Skeletal muscle tissue (tissue), 3 donors: ENCODE measurements at regions not wholly inside any gene's neighbourhood (a gene's known extent, or its start where the extent isn't known, plus 50 kb on each side); places are given as distances from the start of the nearest gene placed in this dataset.

Source experiments
- H3K27ac ChIP-seq: one replicate; pipeline ENCODE4 v1.7.0; 2013; ENCODE audit warnings: mild to moderate bottlenecking, low read depth, low read length, inconsistent platforms
- H3K27me3 ChIP-seq, 3 donors: one replicate each; pipeline ENCODE4 v1.7.0; 2013; ENCODE audit warnings: low read length in 3 of 3; ENCODE audit not compliant: control insufficient read depth in 3 of 3, insufficient read depth in 3 of 3
- H3K36me3 ChIP-seq, 3 donors: one replicate each; pipeline ENCODE4 v1.7.0; 2013; ENCODE audit warnings: low read length in 3 of 3; ENCODE audit not compliant: control insufficient read depth in 3 of 3, insufficient read depth in 3 of 3
- H3K4me1 ChIP-seq, 3 donors: one replicate each; pipeline ENCODE4 v1.7.0; 2013; ENCODE audit warnings: low read length in 3 of 3, mild to moderate bottlenecking in 3 of 3; ENCODE audit not compliant: control insufficient read depth in 3 of 3, insufficient read depth in 3 of 3
- H3K4me3 ChIP-seq, 3 donors: one replicate each; pipeline ENCODE4 v1.7.0; 2013; ENCODE audit warnings: low read length in 3 of 3
- H3K9ac ChIP-seq, 3 donors: one replicate each; pipeline ENCODE4 v1.7.0; 2013; ENCODE audit warnings: low read length in 3 of 3, mild to moderate bottlenecking in 3 of 3, moderate library complexity in 2 of 3, low read depth in 1 of 3
- H3K9me3 ChIP-seq, 3 donors: one replicate each; pipeline ENCODE4 v1.7.0; 2013; ENCODE audit warnings: low read length in 3 of 3; ENCODE audit not compliant: control insufficient read depth in 3 of 3
- donor health status: Osteomylitis.

DNA sequence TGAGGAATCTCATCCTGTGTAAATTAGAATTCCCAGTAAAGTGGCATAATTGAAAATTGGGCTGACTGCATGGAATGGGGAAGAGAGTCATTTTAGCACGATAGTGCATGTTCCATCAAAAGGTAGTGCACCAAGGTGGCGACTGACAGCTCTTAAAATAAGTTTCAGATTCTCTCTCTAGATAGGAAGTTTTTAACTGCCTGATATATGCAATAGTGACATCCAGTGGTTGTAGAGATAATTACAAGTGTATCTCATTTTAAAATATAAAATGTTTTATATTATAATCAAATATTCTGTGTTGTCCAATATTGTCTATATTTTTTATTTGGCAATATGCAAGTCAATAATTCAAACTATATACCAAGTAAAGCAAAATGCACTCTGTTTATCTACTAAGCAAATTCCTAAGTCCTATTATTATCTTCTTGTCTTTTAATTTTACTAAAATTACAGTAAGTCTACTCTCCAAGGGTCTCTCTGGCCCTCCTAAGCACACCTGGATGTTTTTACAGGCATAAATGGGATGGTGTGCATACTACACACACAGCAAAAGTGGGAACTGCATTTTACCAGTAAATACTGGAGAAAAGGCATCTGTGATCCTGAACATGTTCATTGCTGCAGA, 397.7 kb upstream of the HNRNPA3 start:
- Histone ChIP-seq H3K4me1 (peaks cover 0 to 5% (median 2%) of the 10 kb centered on the region in 3 donors), H3K9ac (no peak overlapping the region), H3K4me3 (no peak overlapping the region), H3K27me3 (no peaks in the 10 kb centered on the region), H3K9me3 (no peaks in the 10 kb centered on the region), H3K27ac (no peak overlapping the region), H3K36me3 (no peaks in the 10 kb centered on the region)

DNA sequence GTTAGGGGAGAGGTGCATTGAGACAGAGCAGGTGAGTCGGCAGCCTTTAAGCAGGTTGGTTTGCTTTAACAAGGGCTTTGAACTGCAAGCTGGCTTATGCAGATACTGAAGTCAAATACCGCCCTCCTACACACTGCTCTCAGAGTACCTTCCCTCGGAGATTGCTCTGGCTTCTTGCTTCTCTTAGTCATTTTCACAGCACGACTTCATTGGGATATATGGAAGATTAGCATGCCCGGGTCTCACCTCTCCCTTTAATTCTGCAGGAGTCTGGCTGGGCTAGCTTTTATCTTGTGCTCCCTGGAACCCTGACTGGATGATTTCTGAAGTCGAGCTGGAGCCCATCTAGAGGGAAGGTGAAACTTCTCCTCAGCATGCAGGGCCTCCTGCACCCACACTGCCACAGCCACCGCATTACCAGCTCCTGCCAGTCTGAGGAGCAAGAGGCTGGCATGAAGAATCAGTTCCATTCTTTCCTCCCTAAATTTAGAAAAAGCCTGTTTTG, 395.5 kb upstream of the HNRNPA3 start:
- Histone ChIP-seq H3K4me3 (no peak overlapping the region), H3K9me3 (no peaks in the 10 kb centered on the region), H3K4me1 (peaks cover 0 to 5% (median 2%) of the 10 kb centered on the region in 3 donors), H3K36me3 (no peaks in the 10 kb centered on the region), H3K27ac (no peak overlapping the region), H3K27me3 (no peaks in the 10 kb centered on the region), H3K9ac (no peak overlapping the region)

DNA sequence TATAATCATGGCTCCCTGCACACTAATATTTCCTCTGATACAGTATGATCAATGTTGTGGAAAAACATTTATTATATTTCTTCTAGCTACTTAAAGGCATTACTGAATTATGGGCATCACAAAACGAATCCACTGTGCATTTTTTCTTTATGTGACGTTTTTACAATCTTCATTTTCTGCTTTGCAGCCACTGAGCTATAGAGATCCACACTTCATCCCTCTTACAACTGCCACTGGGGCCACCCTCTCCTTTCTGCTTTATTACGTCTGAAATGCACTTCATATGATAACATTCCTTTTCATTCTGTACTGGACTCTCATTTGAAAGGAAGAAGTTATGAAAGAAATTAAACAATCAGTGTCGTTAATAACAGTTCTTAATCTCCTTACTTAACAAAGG, 394.5 kb upstream of the HNRNPA3 start:
- Histone ChIP-seq H3K4me3 (no peak overlapping the region), H3K4me1 (peaks cover 0 to 5% (median 2%) of the 10 kb centered on the region in 3 donors), H3K27ac (no peak overlapping the region), H3K9me3 (no peaks in the 10 kb centered on the region), H3K27me3 (no peaks in the 10 kb centered on the region), H3K36me3 (no peaks in the 10 kb centered on the region), H3K9ac (no peak overlapping the region)

DNA sequence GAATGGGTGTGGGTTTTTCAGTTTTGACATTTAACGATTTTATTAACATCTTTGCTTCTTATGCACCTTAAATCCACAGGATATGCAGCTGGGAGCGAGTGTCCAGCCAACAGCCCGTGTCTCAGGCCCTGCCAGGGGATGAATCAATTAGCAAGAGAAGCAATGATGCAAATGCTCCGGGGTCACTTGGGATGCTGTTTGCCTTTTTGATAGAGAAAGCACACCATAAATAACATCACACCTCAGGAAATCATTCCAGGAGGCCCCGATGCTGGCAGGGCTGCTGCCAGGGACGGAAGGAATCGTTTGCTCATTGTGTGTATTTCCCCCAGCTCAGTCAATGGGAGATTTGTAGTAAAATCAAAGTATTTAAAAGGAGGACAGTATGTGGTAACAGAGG, 394.0 kb upstream of the HNRNPA3 start:
- peaks cover 0 to 3% (median 2%) of the 10 kb centered on the region in 3 donors for H3K4me1 ChIP-seq
- H3K9ac ChIP-seq, result no peak overlapping the region
- H3K27ac ChIP-seq, result no peak overlapping the region
- H3K4me3 ChIP-seq, result no peak overlapping the region
- H3K9me3 ChIP-seq, result no peaks in the 10 kb centered on the region
- no peaks in the 10 kb centered on the region for H3K36me3 ChIP-seq
- H3K27me3 ChIP-seq, result no peaks in the 10 kb centered on the region

DNA sequence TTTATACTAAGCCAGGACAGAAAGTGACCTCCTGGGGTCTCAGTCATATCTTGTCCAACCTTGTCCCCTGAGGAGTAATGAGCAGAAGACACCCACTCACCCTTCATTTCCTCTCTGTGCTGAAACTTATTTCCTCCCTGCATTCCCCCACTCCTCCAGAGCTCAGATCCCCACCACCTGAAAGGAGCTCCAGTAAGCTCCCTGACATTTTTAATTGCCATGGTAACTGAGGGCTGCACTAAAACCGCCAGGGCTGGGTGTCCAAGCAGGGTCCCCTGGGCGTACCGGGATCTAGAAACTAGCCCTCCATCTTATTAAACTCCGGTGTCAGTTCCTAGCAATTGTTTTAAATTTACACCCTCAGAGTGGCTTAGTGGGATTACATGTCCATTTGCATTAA, 393.3 kb upstream of the HNRNPA3 start:
- Histone ChIP-seq H3K27me3 (peaks cover 0 to 4% (median 0%) of the 10 kb centered on the region in 3 donors), H3K36me3 (no peaks in the 10 kb centered on the region), H3K9ac (no peak overlapping the region), H3K4me1 (peaks cover 0 to 2% (median 0%) of the 10 kb centered on the region in 3 donors), H3K4me3 (no peak overlapping the region), H3K9me3 (no peaks in the 10 kb centered on the region), H3K27ac (no peak overlapping the region)

DNA sequence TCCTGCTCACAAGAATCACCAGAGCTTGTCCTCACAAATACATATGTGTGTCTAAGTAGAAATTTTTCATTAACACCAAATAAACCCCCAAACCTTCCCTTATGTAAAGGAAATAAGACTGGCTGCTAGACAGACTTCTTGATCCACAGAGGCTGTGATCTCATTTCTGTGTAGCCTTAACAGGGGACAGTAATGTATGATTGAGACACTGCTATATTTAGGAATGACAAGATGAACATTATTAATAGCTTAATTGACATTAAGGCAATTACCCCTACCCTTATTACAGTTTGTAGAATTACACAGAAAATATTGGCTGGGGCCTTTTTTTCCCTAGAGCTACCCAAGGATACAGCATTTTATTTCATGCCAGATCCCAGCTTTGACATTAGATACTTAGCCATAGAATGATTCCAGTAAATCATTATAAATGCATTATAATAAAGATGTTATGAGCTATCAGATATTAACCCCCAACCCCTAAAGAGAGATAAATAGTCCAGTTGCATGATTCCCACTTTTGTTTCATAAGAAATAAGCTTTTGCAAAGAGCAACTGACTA, 392.1 kb upstream of the HNRNPA3 start:
- peaks cover 0 to 6% (median 4%) of the 10 kb centered on the region in 3 donors for H3K27me3 ChIP-seq
- H3K27ac ChIP-seq, result no peak overlapping the region
- H3K4me1 ChIP-seq, result no peaks in the 10 kb centered on the region
- H3K36me3 ChIP-seq, result no peaks in the 10 kb centered on the region
- no peak overlapping the region for H3K4me3 ChIP-seq
- H3K9me3 ChIP-seq, result no peaks in the 10 kb centered on the region
- H3K9ac ChIP-seq, result no peak overlapping the region

DNA sequence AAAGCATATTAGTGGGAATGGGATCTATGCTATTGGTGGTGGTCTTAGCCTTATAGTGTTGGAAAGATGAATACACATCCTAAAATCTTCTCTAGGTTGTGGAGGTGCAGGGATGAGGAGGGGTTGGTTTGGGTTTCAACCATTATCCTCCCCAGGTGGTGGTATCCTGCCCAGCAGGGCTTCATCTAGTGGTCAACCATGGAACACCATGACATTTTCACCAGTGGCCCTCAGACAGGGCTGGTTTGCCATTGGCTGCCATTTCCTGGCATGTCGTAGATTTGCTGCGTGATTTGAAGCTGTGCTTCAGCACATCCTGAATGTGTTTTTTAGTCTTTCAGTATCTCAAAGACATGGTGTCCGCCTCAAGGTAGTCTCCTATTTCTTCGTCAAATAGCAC, 391.2 kb upstream of the HNRNPA3 start:
- Histone ChIP-seq H3K4me3 (no peak overlapping the region), H3K36me3 (no peaks in the 10 kb centered on the region), H3K27ac (no peak overlapping the region), H3K9ac (no peak overlapping the region), H3K9me3 (no peaks in the 10 kb centered on the region), H3K27me3 (peaks cover 0 to 6% (median 4%) of the 10 kb centered on the region in 3 donors), H3K4me1 (no peaks in the 10 kb centered on the region)

DNA sequence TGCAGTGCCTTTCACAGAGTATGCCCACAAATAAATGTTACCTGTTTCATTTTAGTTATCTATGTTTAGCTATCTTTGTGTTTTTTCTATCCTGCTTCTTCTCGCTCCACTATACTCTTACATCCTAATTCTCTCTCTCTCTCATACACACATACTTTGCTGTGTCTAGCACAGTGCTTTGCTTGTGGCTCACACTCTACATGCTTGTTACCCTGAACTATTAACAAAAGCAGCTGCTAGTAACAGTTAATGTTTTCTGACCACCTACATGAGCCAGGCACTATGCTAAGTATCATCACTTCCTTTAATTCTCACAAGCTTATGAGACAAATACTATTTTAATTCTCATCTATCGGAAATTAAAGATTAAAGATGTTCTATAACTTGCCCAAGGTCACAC, 390.5 kb upstream of the HNRNPA3 start:
- Histone ChIP-seq H3K27me3 (peaks cover 0 to 8% (median 6%) of the 10 kb centered on the region in 3 donors), H3K4me3 (no peak overlapping the region), H3K27ac (no peak overlapping the region), H3K36me3 (no peaks in the 10 kb centered on the region), H3K9ac (no peak overlapping the region), H3K4me1 (no peaks in the 10 kb centered on the region), H3K9me3 (no peaks in the 10 kb centered on the region)

DNA sequence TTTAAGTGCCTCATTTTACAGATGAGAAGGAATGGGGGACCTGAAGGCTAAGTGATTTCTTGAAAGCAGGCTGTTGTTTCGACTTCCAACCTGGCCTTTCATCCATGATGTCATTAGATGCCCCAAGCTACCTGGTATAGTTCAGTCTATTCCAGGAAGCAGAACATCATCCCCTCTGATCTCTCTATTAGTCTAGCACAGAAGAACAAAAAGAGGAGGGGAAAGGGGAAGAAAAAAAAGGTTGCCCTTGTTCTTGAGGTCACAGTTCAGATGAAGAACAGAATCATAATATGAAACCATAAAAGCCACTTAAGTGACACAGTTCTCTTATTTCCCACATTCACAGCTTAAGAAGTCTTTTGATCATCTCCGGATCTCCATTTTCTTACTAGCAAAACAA, 386.2 kb upstream of the HNRNPA3 start:
- Histone ChIP-seq H3K4me3 (no peak overlapping the region), H3K27me3 (peaks cover 0 to 11% (median 6%) of the 10 kb centered on the region in 3 donors), H3K9me3 (no peaks in the 10 kb centered on the region), H3K9ac (no peak overlapping the region), H3K36me3 (no peaks in the 10 kb centered on the region), H3K27ac (no peak overlapping the region), H3K4me1 (no peaks in the 10 kb centered on the region)

DNA sequence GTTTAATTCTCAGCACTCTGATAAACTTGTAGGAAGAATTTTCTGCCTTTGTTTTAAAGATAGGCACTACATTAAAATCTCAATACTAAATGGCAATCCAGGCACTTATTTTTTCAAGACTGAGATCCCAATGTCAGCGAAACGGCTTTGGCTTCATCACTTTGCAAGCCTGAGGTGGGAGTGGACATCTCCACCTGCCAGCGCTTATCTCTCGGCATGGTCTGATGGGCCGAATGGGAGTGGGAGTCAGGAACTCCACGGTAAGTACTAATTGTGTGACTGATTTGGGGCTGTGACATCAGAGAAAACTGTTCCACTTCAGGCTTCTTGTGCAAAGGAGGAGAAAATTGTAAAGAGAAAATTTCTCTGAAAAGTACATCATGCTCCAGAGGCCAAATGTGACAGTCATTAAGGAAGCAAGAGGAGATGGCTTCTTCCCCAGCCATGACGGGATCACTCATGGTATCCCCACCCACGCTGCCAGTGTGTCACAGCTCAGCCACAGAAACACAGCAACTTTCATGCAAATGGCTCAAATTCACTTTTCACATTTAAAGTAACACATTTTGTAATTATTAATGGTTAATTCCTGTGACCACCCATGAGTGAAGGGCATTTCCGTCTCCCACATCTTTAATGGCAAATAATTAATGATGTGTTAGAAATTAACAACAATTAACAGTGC, 385.5 kb upstream of the HNRNPA3 start:
- Histone ChIP-seq H3K27ac (no peak overlapping the region), H3K4me1 (no peaks in the 10 kb centered on the region), H3K4me3 (no peak overlapping the region), H3K9me3 (no peaks in the 10 kb centered on the region), H3K36me3 (no peaks in the 10 kb centered on the region), H3K9ac (no peak overlapping the region), H3K27me3 (peaks cover under 1 to 11% (median 6%) of the 10 kb centered on the region in 3 donors)
